ENCODE measurements at regions not wholly inside any gene's neighbourhood (a gene's known extent, or its start where the extent isn't known, plus 50 kb on each side); places are given as distances from the start of the nearest gene placed in this dataset.

DNA sequence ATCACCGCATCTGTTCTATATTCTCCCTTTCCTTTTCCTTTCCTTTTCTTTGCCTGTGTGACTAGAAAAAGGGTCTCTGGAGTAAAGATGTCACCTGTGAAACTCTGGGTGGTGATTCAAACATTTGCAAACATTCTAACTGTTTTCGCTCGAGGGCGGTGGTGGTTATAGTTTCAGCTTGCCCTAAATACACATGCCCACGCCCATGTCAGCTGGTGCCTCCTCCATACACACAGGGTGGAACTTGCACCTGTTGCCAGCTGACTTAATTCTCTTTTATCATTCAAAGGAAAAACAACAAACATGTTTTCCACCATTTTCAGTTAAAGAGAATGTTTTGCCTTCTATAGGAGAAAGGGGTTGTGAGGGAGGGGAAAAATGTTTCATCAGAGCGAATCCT lies 381.9 kb upstream of the ARID1B start:
- TF ChIP-seq, protein P1, sequence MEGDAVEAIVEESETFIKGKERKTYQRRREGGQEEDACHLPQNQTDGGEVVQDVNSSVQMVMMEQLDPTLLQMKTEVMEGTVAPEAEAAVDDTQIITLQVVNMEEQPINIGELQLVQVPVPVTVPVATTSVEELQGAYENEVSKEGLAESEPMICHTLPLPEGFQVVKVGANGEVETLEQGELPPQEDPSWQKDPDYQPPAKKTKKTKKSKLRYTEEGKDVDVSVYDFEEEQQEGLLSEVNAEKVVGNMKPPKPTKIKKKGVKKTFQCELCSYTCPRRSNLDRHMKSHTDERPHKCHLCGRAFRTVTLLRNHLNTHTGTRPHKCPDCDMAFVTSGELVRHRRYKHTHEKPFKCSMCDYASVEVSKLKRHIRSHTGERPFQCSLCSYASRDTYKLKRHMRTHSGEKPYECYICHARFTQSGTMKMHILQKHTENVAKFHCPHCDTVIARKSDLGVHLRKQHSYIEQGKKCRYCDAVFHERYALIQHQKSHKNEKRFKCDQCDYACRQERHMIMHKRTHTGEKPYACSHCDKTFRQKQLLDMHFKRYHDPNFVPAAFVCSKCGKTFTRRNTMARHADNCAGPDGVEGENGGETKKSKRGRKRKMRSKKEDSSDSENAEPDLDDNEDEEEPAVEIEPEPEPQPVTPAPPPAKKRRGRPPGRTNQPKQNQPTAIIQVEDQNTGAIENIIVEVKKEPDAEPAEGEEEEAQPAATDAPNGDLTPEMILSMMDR (IDR thresholded peaks at IDR 0.05) = no peak
- TF ChIP-seq EZH2 (IDR thresholded peaks at IDR 0.05) (no peak), EZH2phosphoT487 (IDR thresholded peaks at IDR 0.05) (no peak)

Data from neural progenitor cell (in vitro differentiated cells).